Memory B cell (primary cell): ENCODE measurements at regions not wholly inside any gene's neighbourhood (a gene's known extent, or its start where the extent isn't known, plus 50 kb on each side); places are given as distances from the start of the nearest gene placed in this dataset.

Source experiments
- ATAC-seq: fragments of 150-1000 bp; cut with Tn5 transposase; 2 replicates; pipeline ENCODE4 v1.10.0; 2021; ENCODE audit warnings: low read depth, mild to moderate bottlenecking, moderate library complexity
- DNase-seq, 2 donors: peaks; one replicate each; pipeline ENCODE4 v3.0.0; 2022; ENCODE audit warnings: low spot score in 2 of 2
- H3K27ac Mint-ChIP-seq: one replicate; pipeline ENCODE4 v1.8.0; 2022; ENCODE audit warnings: mild to moderate bottlenecking, moderate library complexity, mixed read lengths
- H3K27me3 Mint-ChIP-seq: one replicate; pipeline ENCODE4 v1.8.0; 2022; ENCODE audit warnings: mixed read lengths
- H3K36me3 Mint-ChIP-seq: one replicate; pipeline ENCODE4 v1.8.0; 2022; ENCODE audit warnings: mild to moderate bottlenecking, mixed read lengths
- H3K4me1 Mint-ChIP-seq: one replicate; pipeline ENCODE4 v1.8.0; 2022; ENCODE audit warnings: mixed read lengths
- H3K4me3 Mint-ChIP-seq: one replicate; pipeline ENCODE4 v1.8.0; 2022; ENCODE audit warnings: mild to moderate bottlenecking, moderate library complexity, mixed read lengths
- H3K9me3 Mint-ChIP-seq: one replicate; pipeline ENCODE4 v1.8.0; 2022; ENCODE audit warnings: mixed read lengths

DNA sequence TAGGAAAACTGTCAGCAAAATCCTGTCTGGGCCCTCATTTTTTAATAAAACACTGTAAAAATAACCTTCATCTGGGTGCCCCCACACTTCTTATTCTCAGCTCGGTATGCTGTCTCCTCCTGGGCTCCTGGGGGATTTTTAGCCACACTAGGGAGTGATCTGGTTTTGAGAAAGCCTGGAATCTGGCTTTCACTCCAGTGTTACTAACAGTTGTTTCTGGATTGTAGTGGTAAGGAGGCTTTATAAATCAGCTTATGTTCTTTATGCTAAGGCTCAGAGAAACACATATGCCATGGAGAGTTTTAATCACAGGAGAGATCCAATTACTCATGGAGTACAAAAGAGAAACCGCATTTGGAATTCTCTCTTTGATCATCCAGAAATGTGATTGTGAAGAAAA, 744.3 kb upstream of the SOX11 start:
- no peaks in the 10 kb centered on the region for H3K9me3 Mint-ChIP-seq

GRCh38 chr2:4951368-4951767, 740.8 kb upstream of the SOX11 start:
- no peak overlapping the region for H3K27ac Mint-ChIP-seq
- no peaks in the 10 kb centered on the region for H3K9me3 Mint-ChIP-seq
- no peaks in the 10 kb centered on the region for H3K4me1 Mint-ChIP-seq
- H3K4me3 Mint-ChIP-seq, result no peak overlapping the region
- DNase-seq (no peak), ATAC-seq (no peak)
- H3K27me3 Mint-ChIP-seq, result no peaks in the 10 kb centered on the region
- no peaks in the 10 kb centered on the region for H3K36me3 Mint-ChIP-seq

More for the DNA sequence above, 744.3 kb upstream of the SOX11 start:
- no peak for DNase-seq
- no peak overlapping the region for H3K4me3 Mint-ChIP-seq
- H3K4me1 Mint-ChIP-seq, result no peaks in the 10 kb centered on the region
- no peaks in the 10 kb centered on the region for H3K27me3 Mint-ChIP-seq
- ATAC-seq, result no peak
- no peaks in the 10 kb centered on the region for H3K36me3 Mint-ChIP-seq
- H3K27ac Mint-ChIP-seq, result no peak overlapping the region

- no peak overlapping the region for H3K4me3 Mint-ChIP-seq
- no peak for DNase-seq
Observed at GRCh38 chr2:4959219-4959618, 733.0 kb upstream of the SOX11 start.

GRCh38 chr2:4962419-4962818, 729.8 kb upstream of the SOX11 start:
- DNase-seq (no peak), ATAC-seq (no peak)
- Mint-ChIP-seq H3K9me3 (peaks cover 3% of the 10 kb centered on the region), H3K4me3 (no peak overlapping the region), H3K4me1 (no peaks in the 10 kb centered on the region), H3K27me3 (no peaks in the 10 kb centered on the region), H3K36me3 (no peaks in the 10 kb centered on the region), H3K27ac (no peak overlapping the region)

More at GRCh38 chr2:4959219-4959618, 733.0 kb upstream of the SOX11 start:
- no peak for ATAC-seq
- no peaks in the 10 kb centered on the region for H3K27me3 Mint-ChIP-seq
- no peaks in the 10 kb centered on the region for H3K36me3 Mint-ChIP-seq
- no peaks in the 10 kb centered on the region for H3K4me1 Mint-ChIP-seq
- peaks cover 3% of the 10 kb centered on the region for H3K9me3 Mint-ChIP-seq
- H3K27ac Mint-ChIP-seq, result no peak overlapping the region

DNA sequence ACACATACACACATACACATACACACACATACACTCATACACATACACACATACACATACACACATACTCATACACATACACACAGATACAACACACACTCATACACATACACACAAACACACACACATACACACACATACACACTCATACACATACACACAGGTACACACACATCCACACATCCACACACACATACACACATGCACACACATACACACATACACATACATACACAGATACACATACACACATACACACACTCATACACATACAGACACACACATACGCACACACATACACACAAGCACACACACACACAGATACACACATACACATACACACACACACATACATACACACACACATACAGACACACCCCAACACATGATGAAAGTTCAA, 729.1 kb upstream of the SOX11 start:
- no peak overlapping the region for H3K27ac Mint-ChIP-seq
- no peaks in the 10 kb centered on the region for H3K4me1 Mint-ChIP-seq
- no peak overlapping the region for H3K4me3 Mint-ChIP-seq
- DNase-seq (no peak), ATAC-seq (no peak)
- H3K9me3 Mint-ChIP-seq, result peaks cover 5% of the 10 kb centered on the region
- H3K27me3 Mint-ChIP-seq, result no peaks in the 10 kb centered on the region
- H3K36me3 Mint-ChIP-seq, result no peaks in the 10 kb centered on the region

DNA sequence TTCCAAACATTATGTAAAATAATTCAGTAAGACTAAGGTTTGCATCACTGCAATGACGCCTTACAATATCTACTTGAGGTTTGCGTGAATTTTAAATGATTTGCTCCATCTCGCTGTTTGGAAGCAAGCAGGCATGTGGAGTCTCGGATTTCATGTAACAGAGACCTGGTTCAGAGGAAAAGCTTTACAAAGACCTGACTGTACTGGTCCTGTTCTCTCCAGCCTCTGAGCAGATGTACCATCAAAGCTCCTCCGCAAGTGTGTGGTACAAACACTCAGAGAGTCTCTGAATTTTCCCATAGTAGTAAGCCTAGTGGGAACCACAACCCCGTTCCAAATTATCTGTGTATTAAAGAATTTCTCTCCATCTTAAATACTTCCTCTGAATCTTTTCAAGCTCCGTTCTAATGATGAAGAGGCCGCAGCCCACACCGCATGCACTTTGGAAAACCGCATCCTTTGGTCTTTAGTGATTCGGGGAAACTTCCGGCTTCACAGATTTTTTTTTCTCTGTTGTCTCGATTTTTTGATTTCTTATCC, 728.1 kb upstream of the SOX11 start:
- Mint-ChIP-seq H3K36me3 (no peaks in the 10 kb centered on the region), H3K27me3 (no peaks in the 10 kb centered on the region)

GRCh38 chr2:4964579-4964978, 727.6 kb upstream of the SOX11 start:
- H3K27me3 Mint-ChIP-seq, result no peaks in the 10 kb centered on the region
- H3K4me3 Mint-ChIP-seq, result no peak overlapping the region
- no peaks in the 10 kb centered on the region for H3K36me3 Mint-ChIP-seq
- no peak for DNase-seq
- no peaks in the 10 kb centered on the region for H3K4me1 Mint-ChIP-seq
- H3K27ac Mint-ChIP-seq, result no peak overlapping the region
- ATAC-seq, result no peak
- peaks cover 7% of the 10 kb centered on the region for H3K9me3 Mint-ChIP-seq

More for the DNA sequence above, 728.1 kb upstream of the SOX11 start:
- Mint-ChIP-seq H3K4me1 (no peaks in the 10 kb centered on the region), H3K4me3 (no peak overlapping the region), H3K27ac (no peak overlapping the region), H3K9me3 (peaks cover 5% of the 10 kb centered on the region)
- DNase-seq (no peak), ATAC-seq (no peak)

GRCh38 chr2:4965556-4966320, 726.4 kb upstream of the SOX11 start:
- Mint-ChIP-seq H3K36me3 (no peaks in the 10 kb centered on the region), H3K27me3 (no peaks in the 10 kb centered on the region), H3K27ac (no peak overlapping the region), H3K4me1 (no peaks in the 10 kb centered on the region), H3K4me3 (no peak overlapping the region), H3K9me3 (peaks cover 10% of the 10 kb centered on the region)
- no peak for DNase-seq
- no peak for ATAC-seq

GRCh38 chr2:4967206-4967605, 725.0 kb upstream of the SOX11 start:
- H3K4me1 Mint-ChIP-seq, result no peaks in the 10 kb centered on the region
- ATAC-seq (no peak), DNase-seq (no peak)
- no peak overlapping the region for H3K27ac Mint-ChIP-seq
- H3K27me3 Mint-ChIP-seq, result no peaks in the 10 kb centered on the region
- no peaks in the 10 kb centered on the region for H3K36me3 Mint-ChIP-seq
- peaks cover 10% of the 10 kb centered on the region for H3K9me3 Mint-ChIP-seq
- no peak overlapping the region for H3K4me3 Mint-ChIP-seq

DNA sequence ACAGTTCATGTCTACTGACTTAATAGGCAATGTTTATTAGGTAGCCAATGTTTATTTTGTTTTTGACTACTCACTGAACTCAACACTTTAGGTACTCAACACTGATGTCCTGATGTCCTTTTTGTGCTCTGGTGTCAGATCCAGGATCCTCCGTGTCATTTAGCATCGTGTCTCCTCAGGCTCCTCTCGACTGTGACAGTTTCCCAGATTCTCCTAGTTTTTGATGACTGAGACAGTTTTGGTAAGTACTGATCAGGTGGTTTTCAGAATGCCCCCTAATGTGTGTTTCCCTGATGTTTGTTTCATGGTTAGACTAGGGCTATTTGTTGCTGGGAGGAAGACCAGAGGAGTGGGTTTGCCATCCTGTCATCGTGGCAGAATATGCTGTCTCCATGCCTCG, 719.7 kb upstream of the SOX11 start:
- H3K36me3 Mint-ChIP-seq, result no peaks in the 10 kb centered on the region
- H3K27ac Mint-ChIP-seq, result no peak overlapping the region
- ATAC-seq (no peak), DNase-seq (no peak)
- peaks cover 6% of the 10 kb centered on the region for H3K9me3 Mint-ChIP-seq
- no peaks in the 10 kb centered on the region for H3K27me3 Mint-ChIP-seq
- no peak overlapping the region for H3K4me3 Mint-ChIP-seq
- no peaks in the 10 kb centered on the region for H3K4me1 Mint-ChIP-seq

DNA sequence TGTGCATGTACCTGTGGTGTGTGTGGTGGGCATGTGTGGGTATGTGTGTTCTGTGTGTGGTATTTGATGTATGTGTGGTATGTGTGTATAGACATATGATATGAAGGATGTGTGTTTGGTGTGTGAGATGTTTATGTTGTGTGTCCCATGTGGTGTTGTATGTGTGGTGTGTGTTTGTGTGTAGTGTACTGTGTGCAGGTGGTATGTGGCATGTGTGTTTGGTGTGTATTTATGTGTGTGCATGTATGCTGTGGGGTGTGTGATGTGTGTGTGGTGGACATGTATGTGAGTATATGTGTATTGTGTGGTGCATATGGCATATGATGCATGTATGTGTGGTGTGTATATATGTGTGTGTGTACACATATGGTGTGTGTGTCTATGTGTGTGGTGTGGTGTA, 718.8 kb upstream of the SOX11 start:
- Mint-ChIP-seq H3K4me1 (no peaks in the 10 kb centered on the region), H3K36me3 (no peaks in the 10 kb centered on the region), H3K4me3 (no peak overlapping the region), H3K9me3 (peaks cover 5% of the 10 kb centered on the region), H3K27ac (no peak overlapping the region), H3K27me3 (no peaks in the 10 kb centered on the region)
- ATAC-seq, result no peak
- DNase-seq, result no peak

GRCh38 chr2:4973973-4974372, 718.2 kb upstream of the SOX11 start:
- no peak overlapping the region for H3K27ac Mint-ChIP-seq
- ATAC-seq (no peak), DNase-seq (no peak)
- peaks cover 5% of the 10 kb centered on the region for H3K9me3 Mint-ChIP-seq
- H3K27me3 Mint-ChIP-seq, result no peaks in the 10 kb centered on the region
- no peak overlapping the region for H3K4me3 Mint-ChIP-seq
- no peaks in the 10 kb centered on the region for H3K36me3 Mint-ChIP-seq
- no peaks in the 10 kb centered on the region for H3K4me1 Mint-ChIP-seq

DNA sequence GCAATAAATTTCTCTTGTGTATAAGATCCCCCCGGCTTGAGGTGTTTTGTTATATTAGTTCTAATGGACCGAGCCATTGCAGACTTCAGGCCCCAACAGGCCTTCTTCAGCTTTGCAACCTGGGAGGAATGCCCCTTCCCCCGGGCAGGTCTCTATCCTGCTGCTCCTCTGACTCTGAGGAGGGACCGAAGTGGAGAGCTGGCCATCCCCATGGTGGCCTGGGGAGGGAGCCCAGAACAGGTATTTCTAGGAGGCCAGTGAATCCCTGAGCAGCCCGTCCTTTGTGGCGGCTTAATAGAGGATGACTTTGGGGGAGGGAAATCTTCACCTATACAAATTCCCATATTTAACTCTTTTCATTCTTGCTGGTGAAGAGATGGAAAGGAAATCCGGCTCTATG, 715.8 kb upstream of the SOX11 start:
- Mint-ChIP-seq H3K4me1 (no peaks in the 10 kb centered on the region), H3K27me3 (no peaks in the 10 kb centered on the region), H3K27ac (no peak overlapping the region), H3K4me3 (no peak overlapping the region), H3K9me3 (peaks cover 3% of the 10 kb centered on the region), H3K36me3 (no peaks in the 10 kb centered on the region)
- ATAC-seq, result no peak
- DNase-seq, result no peak

DNA sequence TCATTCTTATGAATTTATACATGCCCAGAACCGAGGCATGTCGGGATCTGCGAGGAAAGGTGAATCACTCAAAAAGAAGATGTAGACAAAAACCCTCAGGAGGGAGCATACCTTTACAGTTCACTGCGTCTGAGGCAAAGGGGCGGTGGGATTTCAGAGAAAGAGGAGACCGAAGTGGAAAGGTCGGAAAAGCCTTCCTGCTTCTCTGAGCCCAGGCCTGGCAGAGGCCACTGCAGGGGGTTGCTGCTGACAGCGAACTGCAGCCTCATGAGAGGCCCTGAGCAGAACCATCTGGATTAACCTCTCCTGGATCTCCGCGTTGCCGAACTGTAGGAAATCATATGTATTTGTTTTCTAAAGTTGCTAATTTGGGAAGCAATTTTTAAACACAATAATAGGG, 713.1 kb upstream of the SOX11 start:
- H3K27me3 Mint-ChIP-seq, result no peaks in the 10 kb centered on the region
- no peak overlapping the region for H3K27ac Mint-ChIP-seq
- no peaks in the 10 kb centered on the region for H3K4me1 Mint-ChIP-seq
- ATAC-seq, result no peak
- peaks cover 3% of the 10 kb centered on the region for H3K9me3 Mint-ChIP-seq
- H3K36me3 Mint-ChIP-seq, result no peaks in the 10 kb centered on the region
- no peak for DNase-seq
- H3K4me3 Mint-ChIP-seq, result no peak overlapping the region

- no peak for ATAC-seq
- Mint-ChIP-seq H3K36me3 (no peaks in the 10 kb centered on the region), H3K27me3 (no peaks in the 10 kb centered on the region), H3K9me3 (peaks cover 6% of the 10 kb centered on the region), H3K27ac (no peak overlapping the region), H3K4me1 (no peaks in the 10 kb centered on the region), H3K4me3 (no peak overlapping the region)
- no peak for DNase-seq
Observed at GRCh38 chr2:4980995-4981394, 711.2 kb upstream of the SOX11 start.
